ENCODE measurements at regions not wholly inside any gene's neighbourhood (a gene's known extent, or its start where the extent isn't known, plus 50 kb on each side); places are given as distances from the start of the nearest gene placed in this dataset.

- peaks cover 23% of the 10 kb centered on the region for H3K27me3 ChIP-seq (ENCODE audit: control insufficient read depth, extremely low read depth, insufficient read depth, low read length)
- no peak overlapping the region for H3K4me3 ChIP-seq (ENCODE audit: control insufficient read depth in 2 of 3, extremely low read depth in 1 of 3, insufficient read depth in 2 of 3, low read depth in 1 of 3, low read length in 3 of 3)
- no peaks in the 10 kb centered on the region for H3K9me1 ChIP-seq (ENCODE audit: control insufficient read depth, extremely low read depth, insufficient read depth, low read length)
- no peak for TF ChIP-seq EZH2 (IDR thresholded peaks at IDR 0.05; ENCODE audit: low read length)
- no peak for TF ChIP-seq CTCF (optimal IDR thresholded peaks at IDR 0.05 in 1 of 3, IDR thresholded peaks at IDR 0.05 in 1 of 3, conservative IDR thresholded peaks at IDR 0.05 in 1 of 3; ENCODE audit: extremely low read depth in 1 of 3, insufficient read depth in 2 of 3, low read length in 3 of 3)
- FAIRE-seq (no peak), DNase-seq (ENCODE audit: low read depth, low spot score) (no peak)
- no peaks in the 10 kb centered on the region for H4K20me1 ChIP-seq (ENCODE audit: control insufficient read depth, extremely low read depth, insufficient read depth, low read length)
- H3K27ac ChIP-seq (ENCODE audit: control insufficient read depth, insufficient read depth, low read length) = no peak overlapping the region
- H2AFZ ChIP-seq (ENCODE audit: control insufficient read depth, low read length) = no peak overlapping the region
- no peaks in the 10 kb centered on the region for H3K4me1 ChIP-seq (ENCODE audit: control insufficient read depth, extremely low read depth, insufficient read depth, low read length)
- H3K9ac ChIP-seq (ENCODE audit: control insufficient read depth, extremely low read depth, insufficient read depth, low read length) = no peak overlapping the region
- no peaks in the 10 kb centered on the region for H3K36me3 ChIP-seq (ENCODE audit: control insufficient read depth in 2 of 2, extremely low read depth in 1 of 2, insufficient read depth in 2 of 2, low read length in 2 of 2)
- H3K4me2 ChIP-seq (ENCODE audit: control insufficient read depth, extremely low read depth, insufficient read depth, low read depth, low read length) = no peak overlapping the region
- H3K79me2 ChIP-seq (ENCODE audit: control insufficient read depth, insufficient read depth, low read length) = no peaks in the 10 kb centered on the region
- no peaks in the 10 kb centered on the region for H3K9me3 ChIP-seq (ENCODE audit: control insufficient read depth, low read depth, low read length)
- dilution Hi-C loops (cut with MboI; ENCODE audit: extremely low pct_ligation_motif_present, low sequenced_read_pairs) = no loop called here
Measured at GRCh38 chr7:428927-429827, 90.5 kb downstream of the PDGFA start.

GRCh38 chr7:429828-430180, 89.8 kb downstream of the PDGFA start:
- dilution Hi-C loops (cut with MboI; ENCODE audit: extremely low pct_ligation_motif_present, low sequenced_read_pairs) = no loop called here
- Histone ChIP-seq H3K9ac (ENCODE audit: control insufficient read depth, extremely low read depth, insufficient read depth, low read length) (no peak overlapping the region), H3K27me3 (ENCODE audit: control insufficient read depth, extremely low read depth, insufficient read depth, low read length) (peaks cover 21% of the 10 kb centered on the region), H3K4me1 (ENCODE audit: control insufficient read depth, extremely low read depth, insufficient read depth, low read length) (peaks cover 2% of the 10 kb centered on the region), H3K9me3 (ENCODE audit: control insufficient read depth, low read depth, low read length) (no peaks in the 10 kb centered on the region), H4K20me1 (ENCODE audit: control insufficient read depth, extremely low read depth, insufficient read depth, low read length) (no peaks in the 10 kb centered on the region), H3K9me1 (ENCODE audit: control insufficient read depth, extremely low read depth, insufficient read depth, low read length) (no peaks in the 10 kb centered on the region), H3K36me3 (ENCODE audit: control insufficient read depth in 2 of 2, extremely low read depth in 1 of 2, insufficient read depth in 2 of 2, low read length in 2 of 2) (no peaks in the 10 kb centered on the region), H3K79me2 (ENCODE audit: control insufficient read depth, insufficient read depth, low read length) (no peaks in the 10 kb centered on the region), H3K4me2 (ENCODE audit: control insufficient read depth, extremely low read depth, insufficient read depth, low read depth, low read length) (no peak overlapping the region), H3K27ac (ENCODE audit: control insufficient read depth, insufficient read depth, low read length) (no peak overlapping the region), H3K4me3 (ENCODE audit: control insufficient read depth in 2 of 3, extremely low read depth in 1 of 3, insufficient read depth in 2 of 3, low read depth in 1 of 3, low read length in 3 of 3) (no peak overlapping the region), H2AFZ (ENCODE audit: control insufficient read depth, low read length) (no peak overlapping the region)
- no peak for DNase-seq (ENCODE audit: low read depth, low spot score)
- TF ChIP-seq CTCF (optimal IDR thresholded peaks at IDR 0.05 in 1 of 3, IDR thresholded peaks at IDR 0.05 in 1 of 3, conservative IDR thresholded peaks at IDR 0.05 in 1 of 3; ENCODE audit: extremely low read depth in 1 of 3, insufficient read depth in 2 of 3, low read length in 3 of 3) = no peak
- TF ChIP-seq EZH2 (IDR thresholded peaks at IDR 0.05; ENCODE audit: low read length) = no peak
- no peak for FAIRE-seq

Measured in keratinocyte (primary cell).